NCI-H748 (cell line): ENCODE measurements at regions not wholly inside any gene's neighbourhood (a gene's known extent, or its start where the extent isn't known, plus 50 kb on each side); places are given as distances from the start of the nearest gene placed in this dataset.
A peak's percentile ranks its signal among the peaks of the same experiment; 100 is the strongest.
"Not testable (repeated sequence)": the region's sequence is repeated elsewhere in the genome, so short reads cannot be mapped to it uniquely, and the experiment has no call there.

Experiments
- DNase-seq: peaks from one replicate; lab custom pipeline; 2025; ENCODE audit not compliant: unreplicated experiment; lab: John Stamatoyannopoulos, UW

DNA sequence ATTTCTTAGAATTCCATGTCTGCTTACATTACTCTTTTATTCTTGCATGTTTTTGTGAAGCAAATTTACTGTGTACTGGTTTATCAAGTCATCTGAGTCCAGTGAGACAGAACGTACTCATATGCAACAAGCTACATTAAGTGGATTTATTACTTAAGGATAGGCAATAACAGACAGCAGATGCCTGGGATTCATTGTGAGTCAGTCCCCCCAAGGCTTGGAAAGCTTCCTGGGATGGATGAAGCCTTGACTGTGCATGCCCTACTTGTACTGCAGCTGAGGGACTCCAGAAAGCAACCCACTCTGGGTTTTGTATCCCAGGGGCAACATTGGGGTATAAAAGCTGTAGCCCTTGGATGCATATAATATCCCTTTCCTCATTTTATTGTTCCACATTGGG, 113.4 kb upstream of the RAB18 start:
- DNase-seq, result no peak

DNA sequence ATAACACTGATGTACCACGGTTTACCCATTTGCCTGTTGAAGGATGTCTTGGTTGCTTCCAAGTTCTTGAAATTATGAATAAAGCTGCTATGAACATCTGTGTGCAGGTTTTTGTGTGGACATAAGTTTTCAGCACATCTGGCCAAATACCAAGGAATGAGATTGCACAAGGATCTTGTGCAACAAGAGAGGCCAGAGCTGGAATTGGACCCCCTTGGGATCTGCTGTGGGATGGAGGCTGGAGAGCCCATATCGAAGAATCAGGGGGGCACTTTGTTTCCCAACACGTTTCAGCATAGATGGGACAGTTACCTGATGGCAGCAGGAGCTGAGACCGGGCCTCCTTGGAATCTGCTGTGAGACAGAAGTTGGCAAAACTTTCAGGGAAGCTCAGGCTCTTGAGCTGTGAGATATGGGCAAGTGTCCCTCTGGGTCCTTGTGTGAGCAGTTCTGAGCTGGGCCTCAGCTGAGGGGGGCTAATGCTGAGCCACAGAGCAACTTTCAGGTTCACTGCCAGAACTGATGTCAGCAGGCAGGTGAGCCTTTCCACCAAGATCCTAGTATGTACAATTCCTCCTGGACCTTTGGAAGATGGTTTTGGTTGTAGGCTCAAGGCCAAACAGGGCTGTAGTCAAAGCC, 115.2 kb upstream of the RAB18 start:
- DNase-seq, result no peak

DNA sequence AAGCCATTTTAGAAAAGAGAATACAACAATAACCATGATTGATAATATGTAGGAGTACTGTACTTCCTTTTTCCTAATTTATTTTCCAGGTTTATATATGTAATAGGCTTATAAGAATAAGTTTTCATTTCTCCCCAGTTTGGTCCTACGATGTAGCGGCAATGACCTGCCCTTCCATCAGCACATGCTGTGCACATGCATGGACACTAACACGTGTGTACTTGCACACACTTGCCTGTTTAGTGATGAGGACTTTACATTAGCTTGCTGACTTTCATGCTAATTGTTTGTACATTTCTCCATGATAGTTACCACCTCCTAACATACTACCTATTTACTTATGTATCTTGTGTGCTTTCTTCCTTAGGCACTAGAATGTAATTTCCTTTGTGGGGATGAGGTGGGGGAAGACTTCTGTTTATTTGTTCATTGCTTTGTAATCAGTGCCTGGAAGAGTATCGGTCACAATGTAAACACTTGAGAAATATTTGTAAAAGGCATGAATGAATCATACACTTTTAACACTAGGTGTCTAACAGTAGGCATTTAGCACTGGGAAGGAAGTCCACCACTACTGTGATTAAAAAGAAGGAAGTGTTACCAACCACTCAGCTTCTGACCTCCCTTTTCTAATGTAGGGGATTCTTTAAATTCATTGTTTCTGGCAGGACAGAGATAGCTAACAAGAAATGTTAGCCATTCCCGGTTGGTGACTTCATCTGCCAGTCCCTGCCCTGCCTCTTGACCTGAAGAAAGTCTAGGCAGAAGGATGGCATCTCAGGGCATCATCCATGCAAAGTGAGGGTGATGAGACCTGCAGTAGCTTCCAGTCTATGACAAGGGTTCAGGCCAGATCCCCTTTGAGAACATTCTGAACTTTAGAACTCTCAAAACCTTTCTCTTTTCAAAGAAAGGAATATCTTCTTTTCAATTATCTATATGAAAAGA, 120.2 kb upstream of the RAB18 start:
- DNase-seq, result peak; percentile 63

DNA sequence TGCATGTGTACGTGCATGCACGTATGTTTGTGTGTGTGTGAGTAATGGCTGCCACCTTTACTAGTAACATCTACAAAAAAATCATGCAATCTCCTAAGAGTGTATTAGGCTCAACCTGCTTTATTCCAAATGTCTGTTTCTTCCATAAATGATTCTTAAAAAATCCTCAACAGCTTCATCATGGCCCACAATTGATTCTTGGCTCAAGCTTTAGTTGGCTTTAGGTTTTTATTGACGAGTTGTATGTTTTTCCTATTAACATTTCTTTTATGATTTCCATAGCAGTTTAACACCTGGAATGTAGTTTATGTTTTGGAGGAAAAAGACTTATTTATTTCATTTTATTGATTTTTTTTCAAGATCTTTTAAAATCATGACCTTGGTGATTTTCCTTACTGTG, 121.9 kb upstream of the RAB18 start:
- no peak for DNase-seq

DNA sequence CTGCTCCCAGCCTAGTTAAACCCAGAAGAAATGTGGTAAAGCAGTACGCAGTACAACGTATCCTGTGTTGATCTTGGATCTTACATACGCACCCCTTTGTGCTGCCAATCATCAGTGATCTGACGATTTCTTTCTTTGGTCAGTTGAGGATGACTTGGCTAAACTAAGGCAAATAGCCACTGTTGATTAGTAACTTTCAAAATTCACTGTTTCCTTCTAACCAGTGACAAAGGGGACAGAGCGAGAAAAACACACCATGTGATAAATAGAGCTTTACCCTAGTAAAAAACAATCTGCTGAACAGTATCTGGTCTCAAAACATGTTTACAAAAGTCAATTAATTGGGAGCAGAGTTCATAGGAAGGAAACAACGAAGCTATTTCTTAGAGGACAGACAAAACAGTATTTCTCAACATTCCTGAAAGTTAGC, 123.2 kb upstream of the RAB18 start:
- no peak for DNase-seq

DNA sequence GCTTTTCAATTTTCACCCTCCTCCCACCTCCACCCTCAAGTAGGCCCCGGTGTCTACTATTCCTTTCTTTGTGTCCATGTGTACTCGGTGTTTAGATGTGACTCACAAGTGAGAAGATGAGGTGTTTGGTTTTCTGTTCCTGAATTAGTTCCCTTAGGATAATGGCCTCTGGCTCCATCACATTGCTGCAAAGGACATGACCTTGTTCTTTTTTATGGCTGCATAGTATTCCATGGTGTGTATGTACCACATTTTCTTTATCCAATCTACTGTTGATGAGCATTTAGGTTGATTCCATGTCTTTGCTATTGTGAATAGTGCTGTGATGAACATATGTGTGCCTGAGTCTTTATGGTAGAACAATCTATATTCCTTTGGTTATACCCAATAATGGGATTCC, 125.1 kb upstream of the RAB18 start:
- not testable (repeated sequence) for DNase-seq

DNA sequence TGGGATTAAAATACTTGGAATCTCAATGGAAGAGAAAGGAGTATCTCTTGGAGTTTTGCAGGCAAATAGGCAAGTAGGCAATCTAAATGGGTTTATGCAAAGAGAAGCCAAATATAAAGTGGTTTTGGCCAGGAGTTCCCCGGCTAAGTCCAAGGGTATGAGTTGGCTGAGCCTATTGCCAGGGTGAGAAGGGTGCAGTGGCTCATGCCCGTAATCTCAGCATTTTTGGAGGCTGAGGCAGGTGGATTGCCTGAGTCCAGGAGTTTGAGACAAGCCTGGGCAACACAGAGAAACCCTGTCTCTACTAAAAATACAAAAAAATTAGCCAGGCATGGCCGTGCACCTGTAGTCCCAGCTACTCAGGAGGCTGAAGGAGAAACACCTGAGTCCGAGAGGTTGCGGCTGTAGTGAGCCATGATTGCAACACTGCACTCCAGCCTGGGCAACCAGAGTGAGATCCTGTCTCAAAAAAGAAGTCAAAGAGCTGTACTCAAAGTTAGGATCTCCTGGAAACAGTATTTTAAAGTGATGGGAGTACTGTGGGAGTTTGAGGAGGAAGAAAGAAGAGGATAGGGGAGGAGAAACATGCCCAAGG, 130.4 kb upstream of the RAB18 start:
- no peak for DNase-seq

DNA sequence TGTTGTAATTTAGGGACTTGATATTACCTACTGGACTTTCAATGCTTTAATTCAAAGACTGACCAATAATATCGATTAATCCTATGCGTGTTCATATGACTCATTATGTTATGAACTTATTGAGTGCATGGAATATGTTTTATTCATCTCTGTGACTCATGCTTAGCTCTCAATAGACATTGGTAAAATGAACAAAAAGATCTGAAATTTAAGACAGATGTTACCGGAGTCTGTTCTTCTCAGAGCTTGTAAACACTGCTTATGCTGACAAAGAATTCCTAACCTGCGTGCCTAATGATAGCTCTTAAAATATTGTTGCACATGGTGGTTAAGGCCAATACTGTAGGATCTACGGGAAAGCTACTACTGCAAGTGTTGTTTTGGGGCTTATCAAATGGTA, 131.5 kb upstream of the ACBD5 start:
- no peak for DNase-seq

DNA sequence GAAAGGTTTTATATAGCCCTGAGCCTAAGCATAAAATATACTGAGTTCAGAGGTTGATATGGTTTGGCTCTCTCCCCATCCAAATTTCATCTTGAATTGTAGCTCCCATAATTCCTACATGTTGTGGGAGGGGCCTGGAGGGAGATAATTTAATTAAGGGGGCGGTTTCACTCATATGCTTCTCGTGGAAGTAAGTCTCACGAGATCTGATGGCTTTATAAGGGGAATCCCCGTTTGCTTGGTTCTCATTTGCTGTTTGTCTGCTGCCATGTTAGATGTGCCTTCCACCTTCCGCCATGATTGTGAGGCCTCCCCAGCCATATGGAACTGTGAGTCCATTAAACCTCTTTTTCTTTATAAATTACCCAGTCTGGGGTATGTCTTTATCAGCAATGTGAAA, 130.8 kb upstream of the ACBD5 start:
- DNase-seq, result not testable (repeated sequence)

DNA sequence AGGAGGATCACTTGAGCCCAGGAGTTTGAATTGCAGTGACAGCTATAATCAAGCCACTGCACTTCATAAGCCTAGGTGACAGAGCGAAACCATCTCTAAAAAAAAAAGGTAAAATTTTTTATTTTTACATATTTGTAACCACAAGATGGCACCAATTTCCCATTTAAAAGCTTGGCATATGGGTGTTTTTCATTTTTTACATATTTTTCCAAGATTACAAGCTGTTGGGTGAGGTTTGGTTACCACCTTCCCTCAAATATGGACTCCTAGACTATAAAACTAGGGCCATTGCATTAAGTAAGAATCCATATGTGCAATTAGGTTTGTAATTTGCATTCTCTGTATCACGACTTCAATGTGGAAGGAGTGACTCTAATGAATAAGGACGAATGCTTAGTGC, 129.3 kb upstream of the ACBD5 start:
- no peak for DNase-seq

DNA sequence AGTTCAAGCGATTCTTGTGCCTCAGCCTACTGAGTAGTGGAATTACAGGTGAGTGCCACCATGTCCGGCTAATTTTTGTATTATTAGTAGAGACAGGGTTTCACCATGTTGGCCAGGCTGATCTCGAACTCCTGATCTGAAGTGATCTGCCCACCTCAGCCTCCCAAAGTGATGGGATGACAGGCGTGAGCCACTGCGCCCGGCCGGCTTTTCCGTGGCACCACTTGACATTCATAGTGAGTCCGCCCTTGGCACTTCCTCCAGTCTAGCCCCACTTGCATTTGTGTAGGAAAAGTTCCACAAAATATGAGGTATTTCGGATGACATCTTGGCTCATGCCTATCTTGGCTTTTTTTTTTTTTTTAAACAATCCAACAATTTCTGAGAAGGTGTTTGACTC, 128.1 kb upstream of the ACBD5 start:
- DNase-seq, result no peak

DNA sequence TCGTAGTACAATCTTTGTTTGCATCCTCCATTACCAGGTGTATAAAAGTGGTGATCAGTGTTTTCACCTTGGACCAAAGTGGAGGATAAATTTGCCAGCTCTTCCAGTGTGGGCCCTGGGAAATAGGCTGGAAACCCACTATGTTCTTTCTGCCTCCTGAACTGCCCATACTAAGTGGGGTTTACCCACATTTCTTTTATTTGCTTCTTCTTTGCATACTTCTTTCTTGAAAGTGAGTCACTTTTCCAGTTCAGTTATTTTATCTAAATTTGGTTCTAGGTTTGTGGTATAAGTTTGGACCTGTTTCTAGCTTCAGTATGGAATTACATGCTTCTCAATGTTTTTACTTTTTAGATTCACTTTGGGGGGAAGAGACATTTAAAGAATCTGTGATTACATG, 126.2 kb upstream of the ACBD5 start:
- no peak for DNase-seq

DNA sequence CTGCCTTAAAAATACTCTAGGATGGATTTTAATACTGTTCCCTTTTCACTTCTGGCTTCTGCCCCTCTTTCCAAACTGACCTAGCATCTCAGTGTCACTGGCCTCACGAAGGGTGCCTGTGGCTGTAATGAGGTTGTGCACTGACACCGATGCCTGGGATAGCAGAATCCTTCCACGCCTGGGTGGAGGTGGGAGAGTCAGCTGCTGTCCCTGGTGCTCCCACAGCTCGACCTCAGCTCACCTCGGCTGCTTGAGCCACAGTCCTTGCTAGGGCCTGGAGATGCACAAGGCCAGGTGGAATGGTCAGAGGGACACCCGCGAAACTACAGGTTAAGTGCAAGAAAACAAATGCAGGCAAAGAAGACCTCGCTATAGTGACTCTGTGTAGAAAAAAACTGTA, 123.4 kb upstream of the ACBD5 start:
- DNase-seq, result no peak

DNA sequence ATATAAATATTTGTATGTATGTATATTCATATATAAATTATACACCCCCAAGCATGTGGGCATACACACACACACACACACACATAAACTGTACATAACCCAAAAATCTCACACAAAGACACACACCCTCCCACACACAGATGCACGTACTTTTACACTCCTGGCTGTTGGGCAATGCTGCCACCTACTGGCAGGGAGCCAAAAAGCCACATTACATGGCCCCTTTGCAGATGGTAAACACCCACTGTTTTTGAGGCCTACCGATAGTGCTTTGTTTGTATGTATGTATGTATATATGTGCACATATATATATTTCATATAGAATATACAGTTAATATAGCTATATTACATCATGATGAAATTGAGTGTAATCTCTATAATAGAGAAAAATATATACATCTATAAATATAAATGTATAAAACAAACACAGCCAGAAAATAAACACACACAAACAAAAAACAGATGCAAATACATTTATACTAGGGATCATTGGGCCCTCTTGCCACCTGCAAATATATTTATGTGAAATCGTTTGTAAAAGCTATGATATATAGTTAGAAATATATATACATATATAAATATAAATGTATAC, 120.1 kb upstream of the ACBD5 start:
- peak; percentile 60 for DNase-seq

DNA sequence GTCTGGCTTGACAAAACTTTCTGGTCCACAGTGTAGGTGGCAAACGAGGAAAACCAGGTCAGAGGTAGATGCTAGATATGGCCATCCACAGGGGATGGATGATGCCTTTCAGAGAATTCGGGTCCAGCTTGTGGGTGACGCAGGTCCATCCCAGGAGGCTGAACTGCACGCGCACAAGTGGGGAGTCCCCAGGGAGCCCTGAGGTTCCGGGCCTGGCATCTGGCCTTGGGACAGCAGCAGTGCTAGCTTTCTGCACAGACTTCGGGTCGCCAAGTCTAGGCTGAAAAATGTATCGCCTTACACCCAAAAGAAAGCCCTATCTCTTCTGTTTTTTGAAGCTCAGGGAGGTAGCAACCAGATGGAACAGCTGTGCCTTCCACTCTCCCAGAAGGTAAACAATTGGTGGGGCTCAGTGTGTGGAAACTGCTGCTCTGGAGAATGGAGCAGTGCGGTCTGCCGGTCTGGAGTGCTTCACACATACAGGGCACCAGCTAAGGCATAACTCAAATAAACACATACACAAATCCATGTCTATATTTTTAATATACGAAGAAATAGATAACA, 119.3 kb upstream of the ACBD5 start:
- DNase-seq, result no peak

DNA sequence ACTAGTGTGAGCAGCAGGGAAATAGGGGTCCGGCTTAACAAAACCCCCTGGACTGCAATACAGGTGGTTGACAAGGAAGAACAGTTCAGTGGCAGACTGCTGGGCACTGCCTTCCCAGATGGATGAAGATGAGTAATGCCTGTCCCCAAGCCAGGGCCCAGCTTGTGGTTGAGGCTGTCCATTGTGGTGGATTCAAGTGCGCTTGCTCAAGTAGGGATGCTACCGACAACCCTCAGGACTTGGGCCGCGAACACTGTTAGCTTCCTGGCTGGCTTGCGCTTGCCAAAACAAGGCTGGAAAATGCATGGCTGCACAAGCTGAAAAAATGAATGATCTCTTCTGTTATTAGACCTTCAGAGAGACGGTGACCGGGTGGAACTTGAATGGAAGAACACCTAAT, 116.1 kb upstream of the ACBD5 start:
- DNase-seq, result no peak

DNA sequence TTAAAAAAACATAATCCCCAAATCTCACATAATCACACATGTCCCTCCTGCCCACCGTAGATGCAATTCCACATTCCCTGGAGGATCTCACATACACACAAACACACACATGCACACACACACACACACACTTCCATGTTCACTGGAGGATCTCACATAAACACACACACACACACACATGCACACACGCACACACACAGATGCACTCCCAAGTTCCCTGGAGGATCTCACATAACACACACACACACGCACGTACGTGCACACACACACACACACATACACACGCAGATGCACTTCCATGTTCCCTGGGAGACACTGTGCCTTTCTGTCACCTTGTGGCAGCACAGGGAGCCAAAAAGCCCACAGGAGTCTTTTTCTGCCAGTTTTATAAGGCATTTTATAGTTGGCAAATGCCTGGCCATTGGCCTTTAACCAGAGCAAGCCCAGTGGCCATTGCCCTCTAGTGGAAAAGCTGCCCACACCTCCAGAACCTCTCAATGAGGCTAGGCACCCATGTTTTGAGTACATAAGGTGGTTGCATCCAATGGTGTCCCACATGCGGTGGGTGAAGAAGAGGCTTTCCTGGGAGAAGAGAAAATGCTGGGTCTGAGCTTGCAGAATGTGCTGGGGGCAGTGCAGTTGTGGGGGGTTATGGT, 115.4 kb upstream of the ACBD5 start:
- no peak for DNase-seq

DNA sequence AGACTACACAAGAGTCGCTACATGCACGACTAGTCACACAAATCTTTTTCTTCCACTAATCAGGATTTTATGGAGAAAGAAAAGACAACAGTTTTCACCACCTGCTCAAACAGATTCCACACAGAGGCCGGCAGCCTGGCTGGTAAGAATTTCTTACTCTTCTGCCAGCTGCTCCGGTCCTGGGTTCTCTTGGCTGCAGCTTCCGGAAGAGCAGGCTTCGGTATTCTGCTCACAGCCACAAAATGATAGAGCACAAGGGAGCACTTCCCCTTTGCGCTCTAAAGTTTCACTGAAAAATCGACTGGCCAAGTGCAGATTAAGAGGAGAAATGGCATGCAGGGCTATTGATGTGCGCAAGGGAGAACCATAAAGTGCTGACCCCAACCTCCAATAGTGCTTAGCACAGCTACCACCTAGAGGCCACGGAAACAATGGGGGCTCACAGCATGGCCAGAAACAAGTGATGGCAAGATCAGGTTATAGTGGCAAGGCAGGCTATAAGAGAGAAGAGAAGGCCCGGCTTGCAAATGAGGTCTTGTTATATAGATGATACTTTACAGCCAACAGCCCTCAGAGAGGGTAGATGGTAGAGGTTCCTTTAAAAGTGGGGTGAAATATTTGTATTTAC, 114.2 kb upstream of the ACBD5 start:
- DNase-seq, result not testable (repeated sequence)

DNA sequence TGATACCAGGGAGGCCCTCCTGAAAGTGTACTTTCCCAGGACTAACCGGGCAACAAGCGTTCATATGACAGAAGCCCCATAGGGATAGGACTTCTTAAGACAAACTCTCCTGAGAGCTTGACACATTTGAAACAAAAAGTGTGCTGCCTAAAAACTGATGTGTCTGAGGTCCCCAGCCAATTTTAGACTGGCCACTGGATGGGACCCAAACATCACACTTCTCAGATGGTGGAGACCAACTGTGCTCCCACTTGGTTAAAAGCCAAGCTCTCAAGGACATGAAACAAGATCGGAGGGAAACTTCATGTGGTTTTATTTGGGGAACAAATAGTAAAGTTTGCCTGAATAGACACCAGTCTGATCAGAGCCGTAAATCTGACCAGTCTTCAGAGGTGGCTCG, 113.5 kb upstream of the ACBD5 start:
- not testable (repeated sequence) for DNase-seq

DNA sequence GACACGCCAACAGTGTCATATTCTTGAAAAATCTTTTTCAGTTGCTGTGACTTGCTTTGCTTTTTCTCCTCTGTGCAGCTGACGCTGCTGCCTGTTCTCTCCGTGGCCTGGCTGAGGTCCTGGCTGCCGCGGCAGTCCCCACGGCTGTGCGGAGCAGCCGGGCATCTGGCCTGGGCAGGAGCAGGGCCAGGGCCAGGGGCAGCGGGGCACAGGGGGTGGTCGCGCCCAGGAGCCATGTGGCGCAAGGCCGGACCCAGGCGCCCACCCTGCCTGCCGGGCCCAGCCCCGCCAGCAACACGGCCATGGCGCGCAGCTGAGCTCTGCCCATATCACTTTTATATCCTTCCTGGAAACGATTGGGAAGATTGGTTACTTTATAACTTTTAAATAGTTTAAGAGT, 109.4 kb upstream of the ACBD5 start:
- no peak for DNase-seq
